ENCODE measurements at regions not wholly inside any gene's neighbourhood (a gene's known extent, or its start where the extent isn't known, plus 50 kb on each side); places are given as distances from the start of the nearest gene placed in this dataset.

- no peak for TF ChIP-seq CTCF (IDR thresholded peaks at IDR 0.05; ENCODE audit: low read depth, low read length)
- H3K9me3 ChIP-seq (ENCODE audit: severe bottlenecking): no peaks in the 10 kb centered on the region
- H3K27ac ChIP-seq: no peak overlapping the region
- no peaks in the 10 kb centered on the region for H3K36me3 ChIP-seq
- no peak overlapping the region for H3K4me3 ChIP-seq (ENCODE audit: low read depth, low read length)
- no peaks in the 10 kb centered on the region for H3K27me3 ChIP-seq (ENCODE audit: insufficient read depth, low read depth, severe bottlenecking)
- no peak for DNase-seq
These were observed 185.9 kb upstream of the SULF2 start for GRCh38 chr20:47971058-47971791.

GRCh38 chr20:47970282-47970903 is 185.1 kb upstream of the SULF2 start:
- Histone ChIP-seq H3K9me3 (ENCODE audit: severe bottlenecking) (no peaks in the 10 kb centered on the region), H3K4me3 (ENCODE audit: low read depth, low read length) (no peak overlapping the region), H3K27ac (no peak overlapping the region), H3K36me3 (no peaks in the 10 kb centered on the region), H3K27me3 (ENCODE audit: insufficient read depth, low read depth, severe bottlenecking) (no peaks in the 10 kb centered on the region)
- DNase-seq: no peak
- no peak for TF ChIP-seq CTCF (IDR thresholded peaks at IDR 0.05; ENCODE audit: low read depth, low read length)

- H3K9me3 ChIP-seq (ENCODE audit: severe bottlenecking): no peaks in the 10 kb centered on the region
These were observed 184.1 kb upstream of the SULF2 start for GRCh38 chr20:47969426-47969825.

GRCh38 chr20:47968541-47969310 is 183.4 kb upstream of the SULF2 start:
- DNase-seq: no peak
- Histone ChIP-seq H3K27ac (no peak overlapping the region), H3K27me3 (ENCODE audit: insufficient read depth, low read depth, severe bottlenecking) (no peaks in the 10 kb centered on the region), H3K36me3 (no peaks in the 10 kb centered on the region), H3K9me3 (ENCODE audit: severe bottlenecking) (no peaks in the 10 kb centered on the region), H3K4me3 (ENCODE audit: low read depth, low read length) (no peak overlapping the region)
- TF ChIP-seq CTCF (IDR thresholded peaks at IDR 0.05; ENCODE audit: low read depth, low read length): no peak

More at GRCh38 chr20:47969426-47969825, 184.1 kb upstream of the SULF2 start:
- Histone ChIP-seq H3K27ac (no peak overlapping the region), H3K27me3 (ENCODE audit: insufficient read depth, low read depth, severe bottlenecking) (no peaks in the 10 kb centered on the region), H3K36me3 (no peaks in the 10 kb centered on the region), H3K4me3 (ENCODE audit: low read depth, low read length) (no peak overlapping the region)
- no peak for DNase-seq
- no peak for TF ChIP-seq CTCF (IDR thresholded peaks at IDR 0.05; ENCODE audit: low read depth, low read length)

GRCh38 chr20:47964149-47964548 is 178.9 kb upstream of the SULF2 start:
- Histone ChIP-seq H3K9me3 (ENCODE audit: severe bottlenecking) (no peaks in the 10 kb centered on the region), H3K4me3 (ENCODE audit: low read depth, low read length) (no peak overlapping the region), H3K27ac (no peak overlapping the region), H3K27me3 (ENCODE audit: insufficient read depth, low read depth, severe bottlenecking) (no peaks in the 10 kb centered on the region), H3K36me3 (no peaks in the 10 kb centered on the region)
- no peak for TF ChIP-seq CTCF (IDR thresholded peaks at IDR 0.05; ENCODE audit: low read depth, low read length)
- no peak for DNase-seq

Data from WERI-Rb-1 (cell line).